ENCODE measurements at regions not wholly inside any gene's neighbourhood (a gene's known extent, or its start where the extent isn't known, plus 50 kb on each side); places are given as distances from the start of the nearest gene placed in this dataset.

DNA sequence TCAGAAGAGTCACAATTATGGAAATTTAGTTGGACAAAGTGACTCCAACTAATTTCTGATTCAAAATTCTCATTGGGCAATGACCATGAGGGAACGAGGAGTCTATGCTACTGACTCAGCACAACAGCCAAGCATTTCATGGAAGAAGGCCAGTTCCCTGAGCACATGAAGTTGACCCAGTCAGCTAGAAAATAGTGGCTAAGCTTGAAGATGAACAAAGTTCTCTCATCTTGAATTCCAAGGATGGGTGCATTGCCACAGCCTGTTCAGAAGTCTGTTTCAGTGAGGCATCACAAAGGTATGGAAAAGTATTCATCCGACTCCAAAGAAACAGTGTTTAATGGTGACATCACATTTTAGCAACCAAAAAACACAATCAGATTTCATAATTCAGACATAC lies 676.9 kb downstream of the HACE1 start:
- Histone ChIP-seq H3K79me2 (ENCODE audit: insufficient read depth, low read depth) (no peaks in the 10 kb centered on the region), H3K27ac (no peak overlapping the region), H3K36me3 (ENCODE audit: insufficient read depth) (no peaks in the 10 kb centered on the region), H4K20me1 (ENCODE audit: insufficient read depth) (no peaks in the 10 kb centered on the region), H3K27me3 (ENCODE audit: insufficient read depth, low read depth) (no peaks in the 10 kb centered on the region), H3K4me1 (ENCODE audit: low read depth, poor library complexity, severe bottlenecking) (no peaks in the 10 kb centered on the region), H3K4me2 (no peak overlapping the region), H2AFZ (ENCODE audit: low read depth) (no peak overlapping the region), H3K4me3 (IDR thresholded peaks at IDR 0.05; ENCODE audit: insufficient read depth, low read depth, low read length) (no peak overlapping the region), H3K9ac (no peak overlapping the region)
- TF ChIP-seq CTCF (conservative IDR thresholded peaks at IDR 0.05; ENCODE audit: low read depth, low read length), result no peak

- H3K79me2 ChIP-seq (ENCODE audit: insufficient read depth, low read depth), result no peaks in the 10 kb centered on the region
- no peaks in the 10 kb centered on the region for H3K36me3 ChIP-seq (ENCODE audit: insufficient read depth)
- H3K27me3 ChIP-seq (ENCODE audit: insufficient read depth, low read depth), result no peaks in the 10 kb centered on the region
- H3K4me1 ChIP-seq (ENCODE audit: low read depth, poor library complexity, severe bottlenecking), result no peaks in the 10 kb centered on the region
- no peak overlapping the region for H3K4me3 ChIP-seq (IDR thresholded peaks at IDR 0.05; ENCODE audit: insufficient read depth, low read depth, low read length)
- no peak overlapping the region for H3K4me2 ChIP-seq
- no peak for TF ChIP-seq CTCF (conservative IDR thresholded peaks at IDR 0.05; ENCODE audit: low read depth, low read length)
- no peaks in the 10 kb centered on the region for H4K20me1 ChIP-seq (ENCODE audit: insufficient read depth)
- no peak overlapping the region for H3K9ac ChIP-seq
- H3K27ac ChIP-seq, result no peak overlapping the region
- H2AFZ ChIP-seq (ENCODE audit: low read depth), result no peak overlapping the region
These were observed 686.1 kb downstream of the HACE1 start for GRCh38 chr6:104173668-104174067.

GRCh38 chr6:104170401-104170800 lies 689.3 kb downstream of the HACE1 start:
- TF ChIP-seq CTCF (conservative IDR thresholded peaks at IDR 0.05; ENCODE audit: low read depth, low read length), result no peak
- no peaks in the 10 kb centered on the region for H3K36me3 ChIP-seq (ENCODE audit: insufficient read depth)
- no peaks in the 10 kb centered on the region for H3K27me3 ChIP-seq (ENCODE audit: insufficient read depth, low read depth)
- H3K9ac ChIP-seq, result no peak overlapping the region
- no peak overlapping the region for H3K27ac ChIP-seq
- H2AFZ ChIP-seq (ENCODE audit: low read depth), result no peak overlapping the region
- no peak overlapping the region for H3K4me3 ChIP-seq (IDR thresholded peaks at IDR 0.05; ENCODE audit: insufficient read depth, low read depth, low read length)
- H3K4me2 ChIP-seq, result no peak overlapping the region
- H3K79me2 ChIP-seq (ENCODE audit: insufficient read depth, low read depth), result no peaks in the 10 kb centered on the region
- no peaks in the 10 kb centered on the region for H3K4me1 ChIP-seq (ENCODE audit: low read depth, poor library complexity, severe bottlenecking)
- no peaks in the 10 kb centered on the region for H4K20me1 ChIP-seq (ENCODE audit: insufficient read depth)

GRCh38 chr6:104166055-104166668 lies 693.6 kb downstream of the HACE1 start:
- Histone ChIP-seq H4K20me1 (ENCODE audit: insufficient read depth) (no peaks in the 10 kb centered on the region), H3K27me3 (ENCODE audit: insufficient read depth, low read depth) (no peaks in the 10 kb centered on the region), H3K36me3 (ENCODE audit: insufficient read depth) (no peaks in the 10 kb centered on the region), H3K9ac (no peak overlapping the region), H3K4me1 (ENCODE audit: low read depth, poor library complexity, severe bottlenecking) (no peaks in the 10 kb centered on the region), H3K79me2 (ENCODE audit: insufficient read depth, low read depth) (no peaks in the 10 kb centered on the region), H3K4me2 (no peak overlapping the region), H3K4me3 (IDR thresholded peaks at IDR 0.05; ENCODE audit: insufficient read depth, low read depth, low read length) (no peak overlapping the region), H2AFZ (ENCODE audit: low read depth) (no peak overlapping the region), H3K27ac (no peak overlapping the region)
- no peak for TF ChIP-seq CTCF (conservative IDR thresholded peaks at IDR 0.05; ENCODE audit: low read depth, low read length)
